ENCODE measurements at regions not wholly inside any gene's neighbourhood (a gene's known extent, or its start where the extent isn't known, plus 50 kb on each side); places are given as distances from the start of the nearest gene placed in this dataset.
"Not testable (repeated sequence)": the region's sequence is repeated elsewhere in the genome, so short reads cannot be mapped to it uniquely, and the experiment has no call there.

GRCh38 chr7:106584914-106585759, 75.8 kb downstream of the CCDC71L start:
- intact Hi-C loops (cut with DNase I) = no loop called here
- DNase-seq (ENCODE audit: low spot score) = no peak

GRCh38 chr7:106583706-106584690, 77.0 kb downstream of the CCDC71L start:
- intact Hi-C loops (cut with DNase I) = no loop called here
- DNase-seq (ENCODE audit: low spot score) = no peak

- intact Hi-C loops (cut with DNase I) = no loop called here
- no peak for DNase-seq (ENCODE audit: low spot score)
These were observed 77.9 kb downstream of the CCDC71L start for GRCh38 chr7:106583100-106583499.

GRCh38 chr7:106582365-106582764, 78.6 kb downstream of the CCDC71L start:
- intact Hi-C loops (cut with DNase I) = no loop called here

GRCh38 chr7:106579086-106579485, 81.9 kb downstream of the CCDC71L start:
- intact Hi-C loops (cut with DNase I); DNase-seq (ENCODE audit: low spot score): not testable (repeated sequence)

More at GRCh38 chr7:106582365-106582764, 78.6 kb downstream of the CCDC71L start:
- DNase-seq (ENCODE audit: low spot score) = no peak

GRCh38 chr7:106575138-106575823, 85.7 kb downstream of the CCDC71L start:
- intact Hi-C loops (cut with DNase I) = no loop called here
- DNase-seq (ENCODE audit: low spot score) = no peak

GRCh38 chr7:106573738-106574137, 87.2 kb downstream of the CCDC71L start:
- no peak for DNase-seq (ENCODE audit: low spot score)
- intact Hi-C loops (cut with DNase I) = no loop called here

- intact Hi-C loops (cut with DNase I) = no loop called here
- no peak for DNase-seq (ENCODE audit: low spot score)
These were observed 87.8 kb downstream of the CCDC71L start for GRCh38 chr7:106573125-106573663.

- DNase-seq (ENCODE audit: low spot score) = no peak
- intact Hi-C loops (cut with DNase I) = no loop called here
These were observed 88.4 kb downstream of the CCDC71L start for GRCh38 chr7:106572394-106573124.

- no peak for DNase-seq (ENCODE audit: low spot score)
- intact Hi-C loops (cut with DNase I) = no loop called here
These were observed 89.4 kb downstream of the CCDC71L start for GRCh38 chr7:106571563-106571962.

GRCh38 chr7:106570948-106571418, 90.0 kb downstream of the CCDC71L start:
- DNase-seq (ENCODE audit: low spot score) = no peak
- intact Hi-C loops (cut with DNase I) = no loop called here

GRCh38 chr7:106570146-106570545, 90.8 kb downstream of the CCDC71L start:
- no peak for DNase-seq (ENCODE audit: low spot score)
- intact Hi-C loops (cut with DNase I) = no loop called here

- intact Hi-C loops (cut with DNase I) = no loop called here
- DNase-seq (ENCODE audit: low spot score) = no peak
These were observed 91.4 kb downstream of the CCDC71L start for GRCh38 chr7:106569500-106569929.

GRCh38 chr7:106568680-106569499, 92.1 kb downstream of the CCDC71L start:
- intact Hi-C loops (cut with DNase I) = no loop called here
- no peak for DNase-seq (ENCODE audit: low spot score)

GRCh38 chr7:106568002-106568679, 92.8 kb downstream of the CCDC71L start:
- no peak for DNase-seq (ENCODE audit: low spot score)
- intact Hi-C loops (cut with DNase I) = no loop called here

- intact Hi-C loops (cut with DNase I); DNase-seq (ENCODE audit: low spot score): not testable (repeated sequence)
These were observed 93.6 kb downstream of the CCDC71L start for GRCh38 chr7:106567204-106568001.
